Activated CD4-positive, CD25-positive, alpha-beta regulatory T cell treated with anti-CD3 and anti-CD28 coated beads, Interleukin-2, amount 50 U/mL, for 72 hours (primary cell): ENCODE measurements at regions not wholly inside any gene's neighbourhood (a gene's known extent, or its start where the extent isn't known, plus 50 kb on each side); places are given as distances from the start of the nearest gene placed in this dataset.
"Not testable (repeated sequence)": the region's sequence is repeated elsewhere in the genome, so short reads cannot be mapped to it uniquely, and the experiment has no call there.

Experiments
- DNase-seq: peaks from one replicate; pipeline ENCODE4 v3.0.0; 2021

GRCh38 chr7:149930374-149931068, 56.8 kb downstream of the ATP6V0E2 start:
- not testable (repeated sequence) for DNase-seq

- DNase-seq = not testable (repeated sequence)
These were observed 60.0 kb downstream of the ATP6V0E2 start for GRCh38 chr7:149933776-149934175.

- DNase-seq = not testable (repeated sequence)
These were observed 73.6 kb downstream of the ATP6V0E2 start for GRCh38 chr7:149947346-149947745.

GRCh38 chr7:149948444-149948843, 74.7 kb downstream of the ATP6V0E2 start:
- not testable (repeated sequence) for DNase-seq

- DNase-seq = not testable (repeated sequence)
These were observed 76.3 kb downstream of the ATP6V0E2 start for GRCh38 chr7:149949863-149950577.

- not testable (repeated sequence) for DNase-seq
These were observed 76.8 kb downstream of the ATP6V0E2 start for GRCh38 chr7:149950578-149950924.

GRCh38 chr7:149951579-149951978, 77.8 kb downstream of the ATP6V0E2 start:
- DNase-seq = not testable (repeated sequence)

GRCh38 chr7:149958880-149959279, 85.1 kb downstream of the ATP6V0E2 start:
- not testable (repeated sequence) for DNase-seq

- not testable (repeated sequence) for DNase-seq
These were observed 87.1 kb downstream of the ATP6V0E2 start for GRCh38 chr7:149960863-149961262.

GRCh38 chr7:149961878-149962277, 88.1 kb downstream of the ATP6V0E2 start:
- DNase-seq = not testable (repeated sequence)

- DNase-seq = not testable (repeated sequence)
These were observed 89.0 kb downstream of the ATP6V0E2 start for GRCh38 chr7:149962685-149963319.

- DNase-seq = not testable (repeated sequence)
These were observed 90.2 kb downstream of the ATP6V0E2 start for GRCh38 chr7:149963985-149964384.

GRCh38 chr7:149966444-149966843, 92.7 kb downstream of the ATP6V0E2 start:
- not testable (repeated sequence) for DNase-seq

- not testable (repeated sequence) for DNase-seq
These were observed 99.2 kb downstream of the ATP6V0E2 start for GRCh38 chr7:149972977-149973376.

GRCh38 chr7:149973681-149974080, 99.9 kb downstream of the ATP6V0E2 start:
- DNase-seq = not testable (repeated sequence)

- not testable (repeated sequence) for DNase-seq
These were observed 101.8 kb downstream of the ATP6V0E2 start for GRCh38 chr7:149975608-149976007.

GRCh38 chr7:149978537-149978936, 104.8 kb downstream of the ATP6V0E2 start:
- DNase-seq = not testable (repeated sequence)

- DNase-seq = not testable (repeated sequence)
These were observed 105.2 kb downstream of the ATP6V0E2 start for GRCh38 chr7:149978944-149979343.

GRCh38 chr7:149982537-149983112, 108.9 kb downstream of the ATP6V0E2 start:
- DNase-seq = not testable (repeated sequence)

GRCh38 chr7:149986866-149987265, 113.1 kb downstream of the ATP6V0E2 start:
- not testable (repeated sequence) for DNase-seq

GRCh38 chr7:149991652-149992302, 118.0 kb downstream of the ATP6V0E2 start:
- not testable (repeated sequence) for DNase-seq

GRCh38 chr7:149992366-149992765, 118.6 kb downstream of the ATP6V0E2 start:
- not testable (repeated sequence) for DNase-seq
